ENCODE measurements at regions not wholly inside any gene's neighbourhood (a gene's known extent, or its start where the extent isn't known, plus 50 kb on each side); places are given as distances from the start of the nearest gene placed in this dataset.

DNA sequence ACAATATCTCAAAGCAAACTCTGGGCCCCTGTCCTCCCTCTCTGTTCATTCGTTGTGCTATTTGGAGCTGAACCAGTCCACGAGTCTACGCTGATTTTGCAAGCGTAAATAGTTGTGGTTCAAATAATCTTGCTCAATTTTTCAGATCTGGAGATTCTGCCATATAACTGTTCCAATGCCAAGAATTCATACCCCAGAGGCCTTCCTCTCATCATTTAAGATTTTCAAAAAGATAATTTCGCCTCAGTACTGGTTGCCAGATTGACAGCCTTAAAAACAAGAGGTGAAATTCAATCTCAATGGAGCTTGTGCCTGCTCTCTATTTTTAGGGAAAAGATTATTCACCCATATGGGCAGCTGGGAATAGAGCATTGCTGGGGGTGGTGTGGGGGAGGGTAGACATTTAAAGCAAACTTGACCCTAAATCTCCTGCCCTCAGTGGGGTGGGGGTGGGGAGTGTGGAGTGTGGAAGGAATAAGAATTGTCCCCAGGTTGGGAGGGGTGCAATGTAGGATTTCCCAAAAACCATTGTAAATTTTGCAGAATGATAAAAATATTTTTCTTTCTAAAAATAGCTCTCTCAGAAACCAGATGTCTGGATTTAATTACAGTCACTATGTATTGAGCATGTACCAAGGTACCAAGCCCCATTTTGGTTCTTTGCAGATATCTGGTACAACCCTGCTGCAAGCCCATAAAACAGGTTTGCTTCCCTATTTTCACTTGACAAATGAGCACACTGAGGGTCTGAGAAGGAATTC is 104.7 kb upstream of the EEPD1 start:
- Histone ChIP-seq H3K36me3 (no peaks in the 10 kb centered on the region), H3K27ac (peak overlapping the region in 1 of 2 donors; percentile 59), H3K4me3 (no peak overlapping the region), H3K4me1 (replicated peaks) (no peaks in the 10 kb centered on the region), H3K9me3 (no peaks in the 10 kb centered on the region), H3K27me3 (replicated peaks; ENCODE audit: insufficient read depth) (no peaks in the 10 kb centered on the region)
- TF ChIP-seq POLR2AphosphoS5 (IDR thresholded peaks at IDR 0.05): peak; percentile 90
- TF ChIP-seq, protein P1, sequence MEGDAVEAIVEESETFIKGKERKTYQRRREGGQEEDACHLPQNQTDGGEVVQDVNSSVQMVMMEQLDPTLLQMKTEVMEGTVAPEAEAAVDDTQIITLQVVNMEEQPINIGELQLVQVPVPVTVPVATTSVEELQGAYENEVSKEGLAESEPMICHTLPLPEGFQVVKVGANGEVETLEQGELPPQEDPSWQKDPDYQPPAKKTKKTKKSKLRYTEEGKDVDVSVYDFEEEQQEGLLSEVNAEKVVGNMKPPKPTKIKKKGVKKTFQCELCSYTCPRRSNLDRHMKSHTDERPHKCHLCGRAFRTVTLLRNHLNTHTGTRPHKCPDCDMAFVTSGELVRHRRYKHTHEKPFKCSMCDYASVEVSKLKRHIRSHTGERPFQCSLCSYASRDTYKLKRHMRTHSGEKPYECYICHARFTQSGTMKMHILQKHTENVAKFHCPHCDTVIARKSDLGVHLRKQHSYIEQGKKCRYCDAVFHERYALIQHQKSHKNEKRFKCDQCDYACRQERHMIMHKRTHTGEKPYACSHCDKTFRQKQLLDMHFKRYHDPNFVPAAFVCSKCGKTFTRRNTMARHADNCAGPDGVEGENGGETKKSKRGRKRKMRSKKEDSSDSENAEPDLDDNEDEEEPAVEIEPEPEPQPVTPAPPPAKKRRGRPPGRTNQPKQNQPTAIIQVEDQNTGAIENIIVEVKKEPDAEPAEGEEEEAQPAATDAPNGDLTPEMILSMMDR (IDR thresholded peaks at IDR 0.05): no peak
- peak; percentile 73 for DNase-seq (ENCODE audit: low spot score)
- intact Hi-C loops (cut with DNase I): loop anchor here (5.0 kb wide), 1 partner anchor 104 kb away; the partner anchor contains the start of gene EEPD1
- WGBS: 12% methylated on average over 5 of the region's 5 CpGs

- Histone ChIP-seq H3K4me3 (no peak overlapping the region), H3K36me3 (no peaks in the 10 kb centered on the region), H3K27ac (no peak overlapping the region), H3K27me3 (replicated peaks; ENCODE audit: insufficient read depth) (no peaks in the 10 kb centered on the region), H3K9me3 (no peaks in the 10 kb centered on the region), H3K4me1 (replicated peaks) (no peaks in the 10 kb centered on the region)
- intact Hi-C loops (cut with DNase I): loop anchor here (5.0 kb wide), 1 partner anchor 103 kb away; the partner anchor contains the start of gene EEPD1
- no peak for DNase-seq (ENCODE audit: low spot score)
- 51% methylated on average over 2 of the region's 2 CpGs for WGBS
- TF ChIP-seq POLR2AphosphoS5 (IDR thresholded peaks at IDR 0.05) (no peak), POLR2A (IDR thresholded peaks at IDR 0.05) (no peak)
- TF ChIP-seq, protein P1 (IDR thresholded peaks at IDR 0.05): no peak
Measured at GRCh38 chr7:36048902-36049240, 104.2 kb upstream of the EEPD1 start.

DNA sequence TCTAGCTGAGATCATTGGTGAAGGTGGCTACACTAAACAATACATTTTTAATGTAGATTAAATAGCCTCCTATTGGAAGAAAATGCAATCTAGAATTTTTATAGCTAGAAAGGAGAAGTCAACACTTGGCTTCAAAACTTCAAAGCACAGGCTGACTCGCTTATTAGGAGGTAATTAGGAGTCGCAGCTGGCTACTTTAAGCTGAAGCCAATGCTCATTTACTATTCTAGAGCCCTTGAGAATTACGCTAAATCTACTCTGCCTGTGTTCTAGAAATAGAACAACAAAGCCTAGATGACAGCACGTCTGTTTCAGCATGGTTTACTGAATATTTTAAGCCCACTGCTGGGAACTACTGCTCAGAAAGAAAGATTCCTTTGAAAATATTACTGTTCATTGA is 101.6 kb upstream of the EEPD1 start:
- intact Hi-C loops (cut with DNase I): no loop called here
- Histone ChIP-seq H3K4me1 (replicated peaks) (no peaks in the 10 kb centered on the region), H3K27ac (no peak overlapping the region), H3K27me3 (replicated peaks; ENCODE audit: insufficient read depth) (no peaks in the 10 kb centered on the region), H3K4me3 (no peak overlapping the region), H3K9me3 (no peaks in the 10 kb centered on the region), H3K36me3 (no peaks in the 10 kb centered on the region)
- DNase-seq (ENCODE audit: low spot score): no peak
- TF ChIP-seq, protein P1 (IDR thresholded peaks at IDR 0.05): no peak
- no peak for TF ChIP-seq POLR2AphosphoS5 (IDR thresholded peaks at IDR 0.05)
- no peak for TF ChIP-seq POLR2A (IDR thresholded peaks at IDR 0.05)
- WGBS: 59% methylated on average over 4 of the region's 4 CpGs

- H3K4me1 ChIP-seq (replicated peaks): no peaks in the 10 kb centered on the region
- TF ChIP-seq, protein P1 (IDR thresholded peaks at IDR 0.05): no peak
- TF ChIP-seq POLR2AphosphoS5 (IDR thresholded peaks at IDR 0.05): no peak
- TF ChIP-seq POLR2A (IDR thresholded peaks at IDR 0.05): no peak
- no peak for DNase-seq (ENCODE audit: low spot score)
- no peak overlapping the region for H3K27ac ChIP-seq
- H3K36me3 ChIP-seq: no peaks in the 10 kb centered on the region
- H3K27me3 ChIP-seq (replicated peaks; ENCODE audit: insufficient read depth): no peaks in the 10 kb centered on the region
- no peak overlapping the region for H3K4me3 ChIP-seq
- intact Hi-C loops (cut with DNase I): no loop called here
- H3K9me3 ChIP-seq: no peaks in the 10 kb centered on the region
- WGBS: 33% methylated on average over 3 of the region's 3 CpGs
Measured at GRCh38 chr7:36053589-36053988, 99.5 kb upstream of the EEPD1 start.

DNA sequence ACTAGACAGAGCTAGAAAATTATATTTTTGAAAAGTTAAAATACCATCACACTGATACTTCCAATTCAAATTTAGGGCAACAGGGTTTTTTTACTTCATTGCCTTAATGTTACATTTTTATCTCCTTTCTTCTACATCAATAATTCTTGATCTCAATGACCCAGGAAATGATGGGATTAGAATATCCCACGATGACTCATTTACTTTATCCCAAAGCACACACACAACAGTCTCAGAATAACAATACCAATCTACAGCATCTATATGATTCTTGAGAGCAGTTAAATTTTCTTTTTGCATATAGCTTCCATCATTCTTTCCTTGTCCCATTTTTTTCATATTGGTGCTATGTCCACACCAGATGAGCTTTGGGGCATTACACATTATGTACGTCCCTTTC is 98.4 kb upstream of the EEPD1 start:
- intact Hi-C loops (cut with DNase I): no loop called here
- no peak for DNase-seq (ENCODE audit: low spot score)
- TF ChIP-seq, protein P1 (IDR thresholded peaks at IDR 0.05): no peak
- TF ChIP-seq POLR2AphosphoS5 (IDR thresholded peaks at IDR 0.05) (no peak), POLR2A (IDR thresholded peaks at IDR 0.05) (no peak)
- WGBS: 95% methylated on average over 2 of the region's 2 CpGs
- no peaks in the 10 kb centered on the region for H3K9me3 ChIP-seq
- H3K27me3 ChIP-seq (replicated peaks; ENCODE audit: insufficient read depth): no peaks in the 10 kb centered on the region
- H3K27ac ChIP-seq: no peak overlapping the region
- H3K4me1 ChIP-seq (replicated peaks): no peaks in the 10 kb centered on the region
- no peak overlapping the region for H3K4me3 ChIP-seq
- no peaks in the 10 kb centered on the region for H3K36me3 ChIP-seq
